ENCODE measurements at regions not wholly inside any gene's neighbourhood (a gene's known extent, or its start where the extent isn't known, plus 50 kb on each side); places are given as distances from the start of the nearest gene placed in this dataset.

GRCh38 chr2:238567067-238567855 lies 140.5 kb downstream of the ASB1 start:
- DNase-seq (ENCODE audit: low read depth in 1 of 2, low spot score in 1 of 2) = no peak
- Histone ChIP-seq H3K4me3 (replicated peaks; ENCODE audit: insufficient read depth, low read length) (no peak overlapping the region), H3K27me3 (ENCODE audit: insufficient read depth, poor library complexity, severe bottlenecking) (no peaks in the 10 kb centered on the region), H3K27ac (replicated peaks) (no peak overlapping the region)
- no peak for TF ChIP-seq REST (IDR thresholded peaks at IDR 0.05; ENCODE audit: insufficient replicate concordance, low read depth)
- TF ChIP-seq POLR2AphosphoS5 (IDR thresholded peaks at IDR 0.05; ENCODE audit: low read depth) = no peak
- TF ChIP-seq SPI1 (IDR thresholded peaks at IDR 0.05; ENCODE audit: borderline replicate concordance, low read depth) = no peak
- TF ChIP-seq CTCF (IDR thresholded peaks at IDR 0.05; ENCODE audit: insufficient read depth, low read length) = no peak
- no peak for TF ChIP-seq GABPA (IDR thresholded peaks at IDR 0.05; ENCODE audit: low read depth)

- DNase-seq (ENCODE audit: low read depth in 1 of 2, low spot score in 1 of 2) = no peak
- Histone ChIP-seq H3K4me3 (replicated peaks; ENCODE audit: insufficient read depth, low read length) (no peak overlapping the region), H3K27me3 (ENCODE audit: insufficient read depth, poor library complexity, severe bottlenecking) (no peaks in the 10 kb centered on the region), H3K27ac (replicated peaks) (no peak overlapping the region)
- TF ChIP-seq GABPA (IDR thresholded peaks at IDR 0.05; ENCODE audit: low read depth) (no peak), SPI1 (IDR thresholded peaks at IDR 0.05; ENCODE audit: borderline replicate concordance, low read depth) (no peak), REST (IDR thresholded peaks at IDR 0.05; ENCODE audit: insufficient replicate concordance, low read depth) (no peak), POLR2AphosphoS5 (IDR thresholded peaks at IDR 0.05; ENCODE audit: low read depth) (no peak), CTCF (IDR thresholded peaks at IDR 0.05; ENCODE audit: insufficient read depth, low read length) (no peak)
Measured at GRCh38 chr2:238567996-238568395, 141.3 kb downstream of the ASB1 start.

- TF ChIP-seq SPI1 (IDR thresholded peaks at IDR 0.05; ENCODE audit: borderline replicate concordance, low read depth) (no peak), POLR2AphosphoS5 (IDR thresholded peaks at IDR 0.05; ENCODE audit: low read depth) (no peak), GABPA (IDR thresholded peaks at IDR 0.05; ENCODE audit: low read depth) (no peak), REST (IDR thresholded peaks at IDR 0.05; ENCODE audit: insufficient replicate concordance, low read depth) (no peak), CTCF (IDR thresholded peaks at IDR 0.05; ENCODE audit: insufficient read depth, low read length) (no peak)
- Histone ChIP-seq H3K27ac (replicated peaks) (no peak overlapping the region), H3K27me3 (ENCODE audit: insufficient read depth, poor library complexity, severe bottlenecking) (no peaks in the 10 kb centered on the region), H3K4me3 (replicated peaks; ENCODE audit: insufficient read depth, low read length) (no peak overlapping the region)
- DNase-seq (ENCODE audit: low read depth in 1 of 2, low spot score in 1 of 2) = no peak
Measured at GRCh38 chr2:238568455-238569440, 142.0 kb downstream of the ASB1 start.

Measured in HL-60 (cell line).